ENCODE measurements at regions not wholly inside any gene's neighbourhood (a gene's known extent, or its start where the extent isn't known, plus 50 kb on each side); places are given as distances from the start of the nearest gene placed in this dataset.

- no peak for TF ChIP-seq MAX (CRISPR knock-in tag; IDR thresholded peaks at IDR 0.05)
- TF ChIP-seq CTCF (IDR thresholded peaks at IDR 0.05) = no peak
- no peak for TF ChIP-seq E2F1 (CRISPR knock-in tag; IDR thresholded peaks at IDR 0.05)
- no peak for TF ChIP-seq USF2 (CRISPR knock-in tag; IDR thresholded peaks at IDR 0.05)
- no peak for TF ChIP-seq CREB1 (CRISPR knock-in tag; IDR thresholded peaks at IDR 0.05)
- TF ChIP-seq ZNF512 (CRISPR knock-in tag; IDR thresholded peaks at IDR 0.05; ENCODE audit: borderline replicate concordance) = no peak
These were observed 573.6 kb upstream of the ARRDC4 start for GRCh38 chr15:97386940-97387339.

Data from WTC11 (cell line).